Activated T-cell treated with anti-CD3 and anti-CD28 coated beads, Interleukin-2, amount 50 U/mL, for 24 hours (primary cell): ENCODE measurements at regions not wholly inside any gene's neighbourhood (a gene's known extent, or its start where the extent isn't known, plus 50 kb on each side); places are given as distances from the start of the nearest gene placed in this dataset.

ENCODE experiments used
- DNase-seq: peaks from one replicate; pipeline ENCODE4 v3.0.0-alpha.2; 2020
- H3K27ac Mint-ChIP-seq: 2 replicates; pipeline ENCODE4 v1.8.0; 2020; ENCODE audit warnings: mild to moderate bottlenecking, mixed read lengths
- H3K27me3 Mint-ChIP-seq: 2 replicates; pipeline ENCODE4 v1.8.0; 2020; ENCODE audit warnings: mixed read lengths
- H3K36me3 Mint-ChIP-seq: 2 replicates; pipeline ENCODE4 v1.8.0; 2020; ENCODE audit warnings: low read depth, mixed read lengths
- H3K4me1 Mint-ChIP-seq: 2 replicates; pipeline ENCODE4 v1.8.0; 2020; ENCODE audit warnings: low read depth, mixed read lengths
- H3K4me3 Mint-ChIP-seq: 2 replicates; pipeline ENCODE4 v1.8.0; 2020; ENCODE audit warnings: mild to moderate bottlenecking, moderate library complexity, mixed read lengths
- H3K9me3 Mint-ChIP-seq: 2 replicates; pipeline ENCODE4 v1.8.0; 2020; ENCODE audit warnings: mixed read lengths

DNA sequence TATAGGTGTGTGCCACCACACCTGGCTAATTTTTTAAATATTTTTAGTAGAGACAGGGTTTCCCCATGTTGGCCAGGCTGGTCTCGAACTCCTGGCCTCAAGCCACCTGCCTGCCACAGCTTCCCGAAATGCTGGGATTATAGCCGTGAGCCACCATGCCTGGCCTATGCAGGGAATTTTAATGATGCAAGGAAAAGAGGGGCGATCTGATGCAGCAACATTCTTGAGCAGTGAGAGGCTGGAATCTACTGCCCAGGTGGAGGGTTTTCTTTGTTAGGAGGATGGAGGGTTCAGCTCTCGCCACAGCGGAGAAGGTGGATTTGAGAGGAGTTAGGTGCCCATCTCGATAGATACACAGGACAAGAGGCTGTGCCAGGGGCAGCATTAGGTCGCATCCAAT is 332.3 kb downstream of the GATA3 start:
- no peak overlapping the region for H3K27ac Mint-ChIP-seq
- H3K27me3 Mint-ChIP-seq: no peaks in the 10 kb centered on the region
- H3K36me3 Mint-ChIP-seq: no peaks in the 10 kb centered on the region
- no peak overlapping the region for H3K4me3 Mint-ChIP-seq
- H3K4me1 Mint-ChIP-seq: no peaks in the 10 kb centered on the region
- peaks cover 3% of the 10 kb centered on the region for H3K9me3 Mint-ChIP-seq
- no peak for DNase-seq

DNA sequence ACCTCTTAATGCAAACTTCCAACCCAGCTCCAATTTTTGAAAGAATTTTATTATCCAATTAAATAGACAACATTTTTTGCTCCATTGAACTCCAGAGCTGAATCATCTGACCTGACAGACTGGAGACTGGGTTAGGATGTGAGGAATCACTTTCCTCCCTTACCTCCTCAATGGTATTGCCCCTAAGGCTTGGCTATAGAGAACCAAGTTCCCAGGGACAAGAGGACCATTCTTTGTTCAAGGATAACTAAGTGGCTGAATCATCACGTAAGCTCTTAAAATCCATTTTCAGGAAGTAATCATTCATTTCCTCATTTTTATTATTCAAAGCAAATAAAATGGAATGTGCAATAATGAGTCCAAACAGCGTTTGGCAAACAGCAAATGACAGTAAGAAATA is 335.1 kb downstream of the GATA3 start:
- H3K9me3 Mint-ChIP-seq: peaks cover 3% of the 10 kb centered on the region
- peaks cover 3% of the 10 kb centered on the region for H3K4me1 Mint-ChIP-seq
- no peak overlapping the region for H3K4me3 Mint-ChIP-seq
- H3K27me3 Mint-ChIP-seq: no peaks in the 10 kb centered on the region
- no peak overlapping the region for H3K27ac Mint-ChIP-seq
- no peaks in the 10 kb centered on the region for H3K36me3 Mint-ChIP-seq
- DNase-seq: no peak

DNA sequence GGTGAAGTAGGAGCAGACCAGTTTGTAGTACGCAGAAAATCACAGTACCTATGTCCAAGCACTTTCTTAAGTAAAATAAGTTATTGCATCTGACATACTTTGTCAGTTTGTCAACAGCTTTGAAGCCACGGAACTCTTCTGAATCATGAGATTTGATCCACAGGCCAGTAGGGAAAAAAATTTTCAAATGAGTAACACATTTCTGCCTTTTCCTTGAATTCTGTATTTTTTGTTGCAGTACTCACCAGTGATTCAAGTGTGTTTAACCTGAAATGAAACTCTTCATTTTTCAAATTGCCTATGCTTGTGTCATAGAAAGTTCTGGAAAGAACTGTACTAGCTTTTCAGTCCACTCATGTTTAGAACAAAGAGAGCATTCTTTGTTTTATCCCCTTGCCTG is 337.7 kb downstream of the GATA3 start:
- Mint-ChIP-seq H3K4me3 (no peak overlapping the region), H3K4me1 (peaks cover 9% of the 10 kb centered on the region), H3K9me3 (no peaks in the 10 kb centered on the region), H3K36me3 (no peaks in the 10 kb centered on the region), H3K27me3 (no peaks in the 10 kb centered on the region), H3K27ac (no peak overlapping the region)
- DNase-seq: no peak

DNA sequence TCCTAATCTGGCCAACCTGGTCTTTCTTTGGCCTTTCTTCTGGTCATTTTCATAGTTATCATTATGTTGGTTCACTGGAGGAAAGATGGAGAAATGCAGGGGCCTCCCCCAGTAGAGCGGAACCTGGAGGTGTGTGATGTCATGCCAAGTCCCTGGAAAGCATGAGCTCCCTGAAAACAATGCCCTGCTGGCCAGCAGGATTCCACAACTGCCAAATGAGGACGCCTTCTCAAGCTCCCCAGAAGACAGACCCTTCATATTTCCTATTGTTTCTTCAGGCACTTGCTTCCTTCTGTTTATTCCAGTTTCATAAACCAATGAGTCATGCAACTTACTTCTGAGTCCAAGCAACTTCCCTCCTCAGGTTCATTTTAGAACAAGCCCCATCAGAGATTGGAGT is 339.0 kb downstream of the GATA3 start:
- no peak for DNase-seq
- no peaks in the 10 kb centered on the region for H3K36me3 Mint-ChIP-seq
- no peaks in the 10 kb centered on the region for H3K9me3 Mint-ChIP-seq
- no peak overlapping the region for H3K27ac Mint-ChIP-seq
- peaks cover 13% of the 10 kb centered on the region for H3K4me1 Mint-ChIP-seq
- no peaks in the 10 kb centered on the region for H3K27me3 Mint-ChIP-seq
- no peak overlapping the region for H3K4me3 Mint-ChIP-seq

DNA sequence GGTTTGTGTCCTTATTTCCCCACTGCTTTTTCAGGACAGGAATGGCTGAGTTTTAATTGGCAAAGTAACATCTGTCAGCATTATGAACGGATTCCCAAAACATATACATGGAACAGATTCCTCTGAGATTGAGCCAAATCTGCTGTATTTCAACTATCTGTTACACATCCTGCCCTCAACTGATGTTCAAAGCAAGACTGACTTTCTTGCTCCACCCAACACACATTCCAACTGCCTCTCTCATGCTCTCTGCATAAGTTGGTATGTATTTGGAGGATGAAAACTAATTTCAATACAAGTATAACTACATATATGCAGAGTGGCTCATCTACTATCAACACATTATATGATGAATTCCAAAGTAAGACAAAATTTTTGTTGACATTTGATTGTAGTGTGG is 342.2 kb downstream of the GATA3 start:
- H3K4me3 Mint-ChIP-seq: no peak overlapping the region
- H3K27me3 Mint-ChIP-seq: no peaks in the 10 kb centered on the region
- no peaks in the 10 kb centered on the region for H3K36me3 Mint-ChIP-seq
- no peak overlapping the region for H3K27ac Mint-ChIP-seq
- peaks cover 32% of the 10 kb centered on the region for H3K4me1 Mint-ChIP-seq
- DNase-seq: no peak
- H3K9me3 Mint-ChIP-seq: no peaks in the 10 kb centered on the region

DNA sequence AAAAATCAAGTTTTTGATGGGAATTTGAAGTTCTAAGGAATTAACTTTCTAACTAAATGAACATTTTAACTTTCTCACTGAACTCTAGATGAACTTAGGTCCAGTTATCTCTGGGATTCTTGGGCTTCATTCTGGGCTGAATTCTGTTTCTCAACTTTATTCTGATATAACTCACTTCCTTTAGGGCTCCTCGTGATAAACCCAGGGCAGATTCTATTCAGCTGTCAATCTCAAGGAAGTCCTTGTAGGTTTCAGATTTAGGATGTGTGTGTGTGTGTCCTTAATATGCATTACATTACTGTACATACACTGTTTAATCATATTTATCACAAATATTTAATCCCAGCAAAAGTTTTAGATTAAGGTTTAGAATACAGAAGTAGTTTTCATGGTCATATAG is 344.3 kb downstream of the GATA3 start:
- no peaks in the 10 kb centered on the region for H3K9me3 Mint-ChIP-seq
- DNase-seq: no peak
- no peak overlapping the region for H3K4me3 Mint-ChIP-seq
- H3K27me3 Mint-ChIP-seq: no peaks in the 10 kb centered on the region
- H3K36me3 Mint-ChIP-seq: no peaks in the 10 kb centered on the region
- peaks cover 53% of the 10 kb centered on the region for H3K4me1 Mint-ChIP-seq
- H3K27ac Mint-ChIP-seq: no peak overlapping the region

DNA sequence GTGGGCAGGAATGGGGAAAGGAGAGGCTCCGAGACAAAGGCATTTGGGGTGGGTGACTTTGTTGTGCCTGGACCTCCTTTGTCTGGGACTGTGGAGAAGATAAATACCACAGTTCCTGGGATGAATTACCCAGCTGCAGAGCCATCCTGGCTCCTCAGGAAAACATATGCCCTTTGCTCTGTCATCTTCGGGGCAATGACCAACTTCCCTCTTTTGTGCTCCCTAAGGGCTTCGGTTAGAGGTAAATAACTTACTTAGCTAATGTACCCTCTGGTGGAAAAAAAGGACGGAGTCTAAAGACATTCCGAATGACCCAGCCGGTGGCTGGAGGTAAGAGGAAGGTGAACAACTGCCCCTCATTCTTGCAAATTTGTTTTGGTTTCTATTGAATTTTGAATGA is 345.7 kb downstream of the GATA3 start:
- no peaks in the 10 kb centered on the region for H3K27me3 Mint-ChIP-seq
- H3K9me3 Mint-ChIP-seq: no peaks in the 10 kb centered on the region
- H3K4me3 Mint-ChIP-seq: no peak overlapping the region
- no peak for DNase-seq
- H3K27ac Mint-ChIP-seq: no peak overlapping the region
- H3K4me1 Mint-ChIP-seq: peaks cover 61% of the 10 kb centered on the region
- no peaks in the 10 kb centered on the region for H3K36me3 Mint-ChIP-seq

DNA sequence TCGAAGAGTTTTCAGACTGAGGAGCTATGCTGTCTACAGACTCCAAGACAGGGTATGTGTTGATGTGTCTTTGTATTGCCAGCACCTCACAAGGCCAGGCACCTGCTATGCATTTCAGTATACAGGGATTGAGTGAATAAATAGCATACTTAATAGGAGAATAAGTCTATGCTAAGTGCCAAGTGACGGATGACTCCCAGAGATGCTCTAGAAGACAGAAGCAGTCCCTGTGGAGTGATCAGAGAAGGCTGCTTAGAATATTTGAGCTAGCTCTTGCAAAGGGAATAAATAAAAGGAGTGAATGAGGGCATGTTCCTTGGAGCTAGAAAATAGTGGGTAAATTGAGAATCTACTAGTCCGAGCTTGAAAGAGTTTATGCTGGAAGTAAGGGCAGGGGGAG is 346.4 kb downstream of the GATA3 start:
- Mint-ChIP-seq H3K4me3 (no peak overlapping the region), H3K36me3 (no peaks in the 10 kb centered on the region), H3K9me3 (no peaks in the 10 kb centered on the region), H3K4me1 (peaks cover 65% of the 10 kb centered on the region), H3K27me3 (no peaks in the 10 kb centered on the region), H3K27ac (no peak overlapping the region)
- no peak for DNase-seq

DNA sequence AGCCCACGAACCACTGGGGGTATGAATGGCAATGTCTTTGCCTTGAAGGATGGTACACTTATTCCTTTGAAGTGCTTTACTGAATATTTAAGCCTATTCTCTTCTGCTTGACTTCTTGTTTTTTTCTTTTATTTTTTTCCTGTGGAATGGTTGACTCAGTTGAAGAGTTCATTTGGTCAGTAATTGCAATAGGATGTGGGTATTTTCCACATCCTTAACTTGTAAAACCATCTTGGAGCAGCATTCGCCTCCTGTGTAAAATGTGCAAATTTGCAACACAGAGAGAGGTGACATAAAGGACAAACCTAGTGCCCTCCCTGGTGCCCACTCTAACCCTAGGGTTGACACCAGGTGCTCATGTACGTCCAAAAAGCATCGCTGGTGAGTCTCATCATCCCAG is 347.0 kb downstream of the GATA3 start:
- Mint-ChIP-seq H3K9me3 (no peaks in the 10 kb centered on the region), H3K4me3 (peak overlapping the region; percentile 54), H3K27me3 (no peaks in the 10 kb centered on the region), H3K27ac (peak overlapping the region; percentile 92), H3K4me1 (peaks cover 71% of the 10 kb centered on the region), H3K36me3 (no peaks in the 10 kb centered on the region)
- no peak for DNase-seq

DNA sequence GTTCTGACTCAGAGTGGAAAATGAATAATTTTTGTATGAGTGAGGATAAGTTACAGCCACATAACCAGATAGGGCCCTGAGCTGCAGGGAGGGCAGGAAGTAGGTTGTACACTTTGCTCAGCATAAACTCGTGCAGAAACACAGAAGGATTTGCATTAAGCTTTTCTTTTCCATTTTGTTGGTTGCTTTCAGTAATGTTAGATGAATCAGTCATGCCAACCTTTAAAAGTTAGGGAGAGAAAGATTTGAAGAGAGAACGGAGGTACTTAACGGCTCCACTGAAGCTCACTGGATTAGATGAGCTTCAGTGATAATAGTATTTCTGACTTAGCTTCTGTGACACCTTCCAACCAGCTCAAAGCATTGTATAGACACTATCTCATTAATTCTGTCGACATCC is 348.1 kb downstream of the GATA3 start:
- H3K36me3 Mint-ChIP-seq: no peaks in the 10 kb centered on the region
- no peak for DNase-seq

DNA sequence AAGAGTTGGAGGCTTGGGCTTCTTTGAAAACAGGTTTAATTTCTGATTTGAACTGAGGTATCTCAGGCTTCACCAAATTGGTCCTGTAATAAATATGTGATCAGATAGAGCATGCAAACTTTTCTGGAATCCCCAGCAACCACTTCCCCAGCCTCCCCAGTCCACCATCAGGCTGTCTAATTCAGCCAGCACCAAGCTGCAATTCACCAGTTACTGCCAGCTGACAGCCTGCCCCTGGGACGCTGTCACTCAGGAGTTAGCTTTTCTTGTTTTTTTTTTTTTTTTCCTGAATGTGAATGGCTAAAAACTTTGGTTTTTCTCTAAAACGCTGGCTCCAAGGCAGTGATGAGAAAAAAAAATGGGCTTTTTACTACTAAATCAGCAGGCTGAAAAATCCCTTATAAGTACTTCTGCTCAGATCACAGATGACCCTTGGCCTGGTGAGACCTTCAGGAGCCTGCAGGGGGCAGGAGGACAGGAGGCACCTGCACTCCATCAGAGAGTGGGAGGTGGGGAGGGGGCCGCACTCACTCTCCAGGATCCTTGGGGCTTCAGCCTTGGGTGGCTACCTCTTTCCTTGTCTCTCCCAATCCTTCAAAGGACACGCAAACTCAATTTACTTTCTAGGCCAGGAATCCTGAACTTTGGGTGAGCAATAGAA is 349.4 kb downstream of the GATA3 start:
- peaks cover 76% of the 10 kb centered on the region for H3K4me1 Mint-ChIP-seq
- H3K9me3 Mint-ChIP-seq: no peaks in the 10 kb centered on the region
- peak overlapping the region; percentile 54 for H3K4me3 Mint-ChIP-seq
- no peaks in the 10 kb centered on the region for H3K36me3 Mint-ChIP-seq
- no peak for DNase-seq
- no peaks in the 10 kb centered on the region for H3K27me3 Mint-ChIP-seq
- peak overlapping the region; percentile 92 for H3K27ac Mint-ChIP-seq

More for the DNA sequence above, 348.1 kb downstream of the GATA3 start:
- peaks cover 79% of the 10 kb centered on the region for H3K4me1 Mint-ChIP-seq
- H3K9me3 Mint-ChIP-seq: no peaks in the 10 kb centered on the region
- H3K27me3 Mint-ChIP-seq: no peaks in the 10 kb centered on the region
- peak overlapping the region; percentile 92 for H3K27ac Mint-ChIP-seq
- H3K4me3 Mint-ChIP-seq: peak overlapping the region; percentile 54

DNA sequence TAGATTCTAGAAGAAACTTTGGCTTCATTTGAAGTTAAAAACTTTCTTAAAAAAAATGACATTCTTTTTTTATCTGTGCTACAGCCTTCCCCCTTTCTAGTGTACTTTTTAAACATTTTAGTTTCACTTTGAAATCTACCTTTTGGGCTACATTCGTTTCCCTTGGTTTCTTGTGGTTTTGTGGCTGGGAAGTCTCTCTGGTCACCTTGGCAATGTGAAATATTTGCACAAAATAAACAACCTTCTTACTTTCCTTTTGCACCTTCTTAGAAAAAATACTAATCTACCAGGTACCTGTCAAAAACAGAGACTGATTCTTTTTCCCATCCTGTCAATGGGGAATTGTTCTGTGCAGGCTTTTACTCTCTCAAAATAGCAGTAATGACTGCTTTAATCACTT is 350.2 kb downstream of the GATA3 start:
- Mint-ChIP-seq H3K27me3 (no peaks in the 10 kb centered on the region), H3K4me1 (peaks cover 73% of the 10 kb centered on the region), H3K4me3 (peak overlapping the region; percentile 54), H3K27ac (peak overlapping the region; percentile 92), H3K9me3 (no peaks in the 10 kb centered on the region), H3K36me3 (no peaks in the 10 kb centered on the region)
- DNase-seq: no peak

DNA sequence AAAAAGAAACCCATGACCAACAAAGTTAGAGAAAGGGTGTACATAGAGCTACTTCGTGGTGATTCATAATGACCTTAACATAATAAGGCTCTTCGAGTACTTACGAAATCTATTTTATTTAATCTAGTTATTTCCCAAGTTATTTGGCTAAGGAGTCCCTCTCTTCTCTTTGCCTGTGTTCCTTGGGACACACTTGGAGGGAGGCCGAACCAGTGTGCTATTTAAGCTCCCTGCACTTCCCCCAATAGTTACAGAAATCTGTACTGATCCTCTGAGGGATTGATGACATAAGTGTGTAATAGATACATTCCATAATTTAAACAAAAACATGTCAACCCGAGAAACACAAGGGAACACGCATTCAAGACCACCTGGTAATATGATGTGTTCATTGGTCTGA is 351.1 kb downstream of the GATA3 start:
- Mint-ChIP-seq H3K36me3 (no peaks in the 10 kb centered on the region), H3K27ac (no peak overlapping the region), H3K4me3 (no peak overlapping the region), H3K9me3 (no peaks in the 10 kb centered on the region), H3K27me3 (no peaks in the 10 kb centered on the region), H3K4me1 (peaks cover 69% of the 10 kb centered on the region)
- DNase-seq: no peak

DNA sequence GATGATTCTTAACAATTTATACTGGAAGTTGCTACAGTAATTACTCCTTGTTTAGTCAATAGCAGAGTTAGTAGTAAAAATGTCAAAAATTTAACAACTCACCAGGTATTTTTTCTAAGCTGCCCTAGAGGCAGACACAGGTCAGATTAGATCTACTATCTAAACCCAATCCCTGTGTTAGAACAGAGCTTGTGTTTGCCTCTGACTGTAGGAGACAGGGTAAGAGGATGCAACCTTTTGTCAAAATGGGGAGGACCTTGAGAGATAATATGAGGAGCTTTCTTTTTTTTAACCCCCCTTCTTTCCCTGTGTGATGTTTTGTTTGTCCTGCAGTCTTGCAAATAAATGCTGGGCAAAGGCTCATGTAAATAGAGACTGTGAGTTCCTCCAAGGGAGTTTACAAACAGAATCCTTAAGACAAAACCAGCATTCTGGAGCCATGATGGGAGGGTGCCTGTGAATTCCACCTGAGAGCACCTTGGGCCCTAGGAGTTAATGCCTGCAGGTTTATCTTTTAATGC is 353.1 kb downstream of the GATA3 start:
- Mint-ChIP-seq H3K4me3 (no peak overlapping the region), H3K27me3 (no peaks in the 10 kb centered on the region), H3K27ac (no peak overlapping the region), H3K36me3 (no peaks in the 10 kb centered on the region), H3K4me1 (peaks cover 52% of the 10 kb centered on the region), H3K9me3 (no peaks in the 10 kb centered on the region)
- DNase-seq: no peak

DNA sequence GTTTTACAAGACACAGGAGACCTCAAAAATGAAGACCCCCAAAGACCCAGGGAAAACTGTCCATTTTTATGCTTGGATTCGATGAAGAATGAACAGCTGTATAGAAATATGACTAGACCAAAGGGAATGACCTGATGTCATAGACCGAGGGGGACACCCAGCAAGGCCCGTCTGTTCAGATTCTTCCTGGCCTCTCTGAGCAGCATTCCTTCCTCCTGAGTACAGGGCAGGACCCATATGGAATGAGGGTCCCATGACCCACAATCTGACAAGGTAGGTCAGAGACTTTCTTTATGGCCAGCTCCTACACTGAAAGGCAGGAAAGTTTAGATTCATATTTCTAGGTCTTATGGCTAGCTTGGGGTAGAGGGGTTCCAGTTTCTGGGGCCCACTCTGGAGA is 356.0 kb downstream of the GATA3 start:
- no peaks in the 10 kb centered on the region for H3K27me3 Mint-ChIP-seq
- DNase-seq: no peak
- H3K36me3 Mint-ChIP-seq: no peaks in the 10 kb centered on the region
- no peak overlapping the region for H3K4me3 Mint-ChIP-seq
- no peak overlapping the region for H3K27ac Mint-ChIP-seq
- no peaks in the 10 kb centered on the region for H3K9me3 Mint-ChIP-seq
- H3K4me1 Mint-ChIP-seq: peaks cover 25% of the 10 kb centered on the region

DNA sequence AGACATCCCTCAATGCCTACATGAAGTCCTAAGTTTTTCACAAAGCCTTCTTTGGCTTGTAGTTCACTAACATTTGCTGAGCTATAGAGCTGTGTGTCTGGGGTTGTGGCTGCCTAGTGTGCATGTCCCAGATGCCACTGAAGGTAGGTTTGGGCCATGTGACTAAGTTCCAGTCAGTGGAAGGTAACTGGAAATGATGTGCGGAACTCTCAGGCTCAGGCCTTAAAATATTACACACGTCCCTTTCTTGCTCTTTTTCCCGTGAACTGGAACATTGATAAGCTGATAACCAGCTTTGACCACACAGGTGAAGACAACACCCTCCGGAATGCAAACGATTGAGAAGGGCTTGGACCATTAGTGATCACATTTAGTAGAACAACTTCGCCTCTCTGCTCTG is 358.1 kb downstream of the GATA3 start:
- H3K4me1 Mint-ChIP-seq: peaks cover 27% of the 10 kb centered on the region
- H3K36me3 Mint-ChIP-seq: no peaks in the 10 kb centered on the region
- H3K9me3 Mint-ChIP-seq: no peaks in the 10 kb centered on the region

More for the DNA sequence above, 358.1 kb downstream of the GATA3 start:
- Mint-ChIP-seq H3K27ac (no peak overlapping the region), H3K27me3 (no peaks in the 10 kb centered on the region), H3K4me3 (no peak overlapping the region)
- no peak for DNase-seq
